ENCODE measurements at regions not wholly inside any gene's neighbourhood (a gene's known extent, or its start where the extent isn't known, plus 50 kb on each side); places are given as distances from the start of the nearest gene placed in this dataset.

DNA sequence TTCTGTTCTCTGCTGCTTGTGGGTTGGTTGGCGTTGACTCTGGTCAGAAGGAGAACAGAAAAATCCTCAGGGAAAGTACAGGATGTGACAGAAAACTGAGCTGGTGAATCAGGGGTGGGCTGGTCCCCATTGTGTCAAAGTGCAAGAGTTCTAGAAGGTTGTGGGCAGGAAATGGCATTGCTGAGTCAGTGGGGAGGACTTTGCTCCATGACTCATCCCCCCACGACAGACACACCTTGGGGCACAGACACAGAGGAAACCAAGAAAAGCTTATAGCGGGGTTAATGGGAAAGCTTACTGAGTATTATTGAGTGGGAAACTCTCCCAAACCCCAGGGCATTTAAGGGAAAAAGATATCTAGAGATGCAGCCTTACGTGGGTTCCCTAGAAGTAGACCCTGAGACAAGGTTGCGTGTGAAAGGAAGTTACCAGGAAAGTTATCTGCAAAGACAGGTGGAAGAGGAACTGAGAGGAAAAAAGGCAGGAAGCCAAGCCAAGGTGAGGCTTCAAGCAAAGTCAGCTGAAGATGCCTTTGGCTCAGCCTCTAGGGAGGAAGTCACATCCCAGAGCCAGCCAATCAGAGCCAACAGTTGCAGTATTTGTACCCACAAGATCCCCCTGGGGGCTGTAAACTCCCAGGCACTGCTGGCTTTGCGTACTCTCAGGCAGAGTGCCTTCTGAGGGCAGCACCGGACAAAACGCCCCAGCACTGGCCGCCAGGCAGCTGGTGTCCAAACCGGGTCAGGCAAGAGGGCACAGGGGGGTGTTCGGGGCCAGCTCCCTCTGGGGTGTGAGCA is 86.4 kb downstream of the FOXL1 start:
- intact Hi-C loops (cut with micrococcal nuclease): no loop called here
- Histone ChIP-seq H3K27ac (ENCODE audit: low read length) (no peak overlapping the region), H3K4me1 (ENCODE audit: control insufficient read depth, insufficient read depth, low read length) (peaks cover 11% of the 10 kb centered on the region), H3K9me3 (ENCODE audit: control insufficient read depth, insufficient read depth, low read length) (no peaks in the 10 kb centered on the region), H3K4me3 (ENCODE audit: low read length) (no peak overlapping the region), H3K36me3 (ENCODE audit: control insufficient read depth, insufficient read depth, low read length) (no peaks in the 10 kb centered on the region), H3K27me3 (ENCODE audit: control insufficient read depth, insufficient read depth, low read length) (no peaks in the 10 kb centered on the region)
- Mint-ChIP-seq H3K27me3 (ENCODE audit: low read depth in 2 of 2) (peaks cover 0 to 7% of the 10 kb centered on the region in 2 donors), H3K27ac (peak overlapping the region; percentile 33 to 83), H3K36me3 (no peaks in the 10 kb centered on the region), H3K4me3 (peak overlapping the region; percentile 62), H3K4me1 (peaks cover 12 to 18% of the 10 kb centered on the region in 2 donors), H3K9me3 (no peaks in the 10 kb centered on the region)
- TF ChIP-seq, protein P1, sequence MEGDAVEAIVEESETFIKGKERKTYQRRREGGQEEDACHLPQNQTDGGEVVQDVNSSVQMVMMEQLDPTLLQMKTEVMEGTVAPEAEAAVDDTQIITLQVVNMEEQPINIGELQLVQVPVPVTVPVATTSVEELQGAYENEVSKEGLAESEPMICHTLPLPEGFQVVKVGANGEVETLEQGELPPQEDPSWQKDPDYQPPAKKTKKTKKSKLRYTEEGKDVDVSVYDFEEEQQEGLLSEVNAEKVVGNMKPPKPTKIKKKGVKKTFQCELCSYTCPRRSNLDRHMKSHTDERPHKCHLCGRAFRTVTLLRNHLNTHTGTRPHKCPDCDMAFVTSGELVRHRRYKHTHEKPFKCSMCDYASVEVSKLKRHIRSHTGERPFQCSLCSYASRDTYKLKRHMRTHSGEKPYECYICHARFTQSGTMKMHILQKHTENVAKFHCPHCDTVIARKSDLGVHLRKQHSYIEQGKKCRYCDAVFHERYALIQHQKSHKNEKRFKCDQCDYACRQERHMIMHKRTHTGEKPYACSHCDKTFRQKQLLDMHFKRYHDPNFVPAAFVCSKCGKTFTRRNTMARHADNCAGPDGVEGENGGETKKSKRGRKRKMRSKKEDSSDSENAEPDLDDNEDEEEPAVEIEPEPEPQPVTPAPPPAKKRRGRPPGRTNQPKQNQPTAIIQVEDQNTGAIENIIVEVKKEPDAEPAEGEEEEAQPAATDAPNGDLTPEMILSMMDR (IDR thresholded peaks at IDR 0.05): no peak
- ATAC-seq (peak; percentile 72 to 94 (median 86)), DNase-seq (peak; percentile 37 to 43)
- WGBS (ENCODE audit: insufficient coverage): 56% methylated on average over 10 of the region's 11 CpGs

DNA sequence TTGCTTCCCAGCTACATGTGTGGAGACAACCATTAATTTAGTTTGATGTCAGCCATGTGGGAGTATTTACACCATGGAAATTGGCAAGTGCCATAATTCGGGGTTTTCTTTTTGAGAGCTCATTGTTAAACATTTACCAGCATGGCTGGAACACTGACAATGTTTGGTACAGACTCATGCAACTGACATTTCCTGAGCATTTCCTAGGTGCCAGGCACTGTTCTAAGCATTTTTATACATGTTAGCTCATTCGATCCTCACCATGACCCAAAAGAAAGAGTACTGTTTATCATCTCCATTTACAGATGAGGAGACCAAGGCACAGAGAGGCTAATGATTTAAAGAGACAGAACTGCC is 86.9 kb downstream of the FOXL1 start:
- Histone ChIP-seq H3K36me3 (ENCODE audit: control insufficient read depth, insufficient read depth, low read length) (no peaks in the 10 kb centered on the region), H3K27ac (ENCODE audit: low read length) (no peak overlapping the region), H3K9me3 (ENCODE audit: control insufficient read depth, insufficient read depth, low read length) (no peaks in the 10 kb centered on the region), H3K27me3 (ENCODE audit: control insufficient read depth, insufficient read depth, low read length) (no peaks in the 10 kb centered on the region), H3K4me3 (ENCODE audit: low read length) (no peak overlapping the region), H3K4me1 (ENCODE audit: control insufficient read depth, insufficient read depth, low read length) (peaks cover 11% of the 10 kb centered on the region)
- ATAC-seq (no peak), DNase-seq (no peak)
- Mint-ChIP-seq H3K9me3 (no peaks in the 10 kb centered on the region), H3K36me3 (no peaks in the 10 kb centered on the region), H3K4me1 (peaks cover 12 to 18% of the 10 kb centered on the region in 2 donors), H3K27ac (no peak overlapping the region), H3K4me3 (no peak overlapping the region), H3K27me3 (ENCODE audit: low read depth in 2 of 2) (peaks cover 0 to 7% of the 10 kb centered on the region in 2 donors)
- 97% methylated on average over 2 of the region's 2 CpGs for WGBS (ENCODE audit: insufficient coverage)
- intact Hi-C loops (cut with micrococcal nuclease): no loop called here
- TF ChIP-seq, protein P1 (IDR thresholded peaks at IDR 0.05): no peak

DNA sequence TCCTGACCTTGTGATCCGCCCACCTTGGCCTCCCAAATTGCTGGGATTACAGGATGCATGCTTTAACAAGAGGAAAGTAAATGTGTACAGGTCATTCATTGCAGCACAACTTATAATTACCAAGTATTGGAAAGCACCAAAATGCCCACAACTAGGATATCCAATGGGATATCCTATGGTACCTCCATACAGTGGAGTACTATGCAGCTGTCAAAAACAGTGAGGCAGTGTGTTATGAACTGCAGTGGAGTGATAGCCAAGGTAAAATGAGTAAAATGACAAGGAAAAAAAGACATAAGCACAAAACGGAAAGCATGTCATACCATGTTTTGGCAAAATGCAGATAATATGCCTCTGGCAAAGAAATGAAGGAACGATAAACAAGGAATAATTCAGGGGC is 87.6 kb downstream of the FOXL1 start:
- H3K36me3 ChIP-seq (ENCODE audit: control insufficient read depth, insufficient read depth, low read length): no peaks in the 10 kb centered on the region
- no peak overlapping the region for H3K27ac Mint-ChIP-seq
- peaks cover 12 to 18% of the 10 kb centered on the region in 2 donors for H3K4me1 Mint-ChIP-seq
- H3K4me3 ChIP-seq (ENCODE audit: low read length): no peak overlapping the region
- H3K36me3 Mint-ChIP-seq: no peaks in the 10 kb centered on the region
- no peaks in the 10 kb centered on the region for H3K9me3 Mint-ChIP-seq
- no peaks in the 10 kb centered on the region for H3K9me3 ChIP-seq (ENCODE audit: control insufficient read depth, insufficient read depth, low read length)
- intact Hi-C loops (cut with micrococcal nuclease): no loop called here
- no peak for ATAC-seq
- peaks cover 0 to 7% of the 10 kb centered on the region in 2 donors for H3K27me3 Mint-ChIP-seq (ENCODE audit: low read depth in 2 of 2)
- WGBS (ENCODE audit: insufficient coverage): 94% methylated on average over 3 of the region's 3 CpGs
- no peaks in the 10 kb centered on the region for H3K27me3 ChIP-seq (ENCODE audit: control insufficient read depth, insufficient read depth, low read length)
- DNase-seq: no peak
- TF ChIP-seq, protein P1 (IDR thresholded peaks at IDR 0.05): no peak
- no peak overlapping the region for H3K4me3 Mint-ChIP-seq
- no peak overlapping the region for H3K27ac ChIP-seq (ENCODE audit: low read length)
- peaks cover 11% of the 10 kb centered on the region for H3K4me1 ChIP-seq (ENCODE audit: control insufficient read depth, insufficient read depth, low read length)

DNA sequence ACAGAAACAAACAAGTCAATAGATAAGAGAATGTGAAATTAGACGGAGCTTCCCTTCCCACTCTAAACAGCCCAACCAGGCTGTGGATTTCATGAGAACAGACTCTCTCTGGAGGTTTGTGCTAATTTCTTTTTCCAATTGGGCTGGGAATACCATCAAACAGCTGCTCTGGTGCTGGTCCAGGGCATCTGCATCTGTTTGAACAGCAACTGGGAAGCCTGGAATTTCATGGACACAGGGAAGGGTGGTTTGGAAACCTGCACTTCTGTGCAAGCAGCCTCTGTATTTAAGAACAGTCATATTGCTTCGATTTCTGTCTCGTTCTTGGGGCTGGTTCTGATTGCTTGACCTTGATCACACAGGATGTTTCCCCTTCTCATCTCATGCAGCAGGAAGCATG is 88.7 kb downstream of the FOXL1 start:
- TF ChIP-seq, protein P1 (IDR thresholded peaks at IDR 0.05): no peak
- Mint-ChIP-seq H3K36me3 (no peaks in the 10 kb centered on the region), H3K27me3 (ENCODE audit: low read depth in 2 of 2) (peaks cover 0 to 7% of the 10 kb centered on the region in 2 donors), H3K4me1 (peaks cover 12 to 18% of the 10 kb centered on the region in 2 donors), H3K9me3 (no peaks in the 10 kb centered on the region), H3K27ac (no peak overlapping the region), H3K4me3 (no peak overlapping the region)
- DNase-seq (no peak), ATAC-seq (no peak)
- Histone ChIP-seq H3K4me3 (ENCODE audit: low read length) (no peak overlapping the region), H3K27me3 (ENCODE audit: control insufficient read depth, insufficient read depth, low read length) (no peaks in the 10 kb centered on the region), H3K9me3 (ENCODE audit: control insufficient read depth, insufficient read depth, low read length) (no peaks in the 10 kb centered on the region), H3K4me1 (ENCODE audit: control insufficient read depth, insufficient read depth, low read length) (peaks cover 11% of the 10 kb centered on the region), H3K36me3 (ENCODE audit: control insufficient read depth, insufficient read depth, low read length) (no peaks in the 10 kb centered on the region), H3K27ac (ENCODE audit: low read length) (no peak overlapping the region)
- intact Hi-C loops (cut with micrococcal nuclease): no loop called here
- 95% methylated on average over 3 of the region's 3 CpGs for WGBS (ENCODE audit: insufficient coverage)

All from natural killer cell (primary cell).